IMR-90 (cell line): ENCODE measurements at regions not wholly inside any gene's neighbourhood (a gene's known extent, or its start where the extent isn't known, plus 50 kb on each side); places are given as distances from the start of the nearest gene placed in this dataset.

Experiments
- ATAC-seq: fragments of 200-7000 bp; cut with Tn5 transposase; 2 replicates; pipeline ENCODE4 v1.9.1; 2020; ENCODE audit warnings: low read depth, mild to moderate bottlenecking, moderate library complexity
- BruUV-seq: library from RNA; stranded (reverse); fragments of 400-500 nt; replicated peaks from 2 replicates; lab custom pipeline; 2021; lab: Mats Ljungman, UMichigan
- CTCF ChIA-PET: fragments of 300-600 bp; formaldehyde crosslinking; extraction: SDS; loops from one replicate; lab custom pipeline; 2021; ENCODE audit warnings: antibody characterized with exemption; lab: Yijun Ruan, JAX
- POLR2A ChIA-PET: fragments of 300-600 bp; sonication (Branson Sonifier 250); formaldehyde crosslinking; loops from one replicate; lab custom pipeline; 2022; ENCODE audit warnings: antibody characterized with exemption; ENCODE audit not compliant: unreplicated experiment; lab: Charles Lee
- DNase-seq: peaks from one replicate; pipeline ENCODE4 v3.0.0; 2013
- H2AFZ ChIP-seq: replicated peaks from 2 replicates; pipeline ENCODE3; 2013; ENCODE audit warnings: low read length, mild to moderate bottlenecking; ENCODE audit not compliant: poor library complexity
- H2AK5ac ChIP-seq: 2 replicates; pipeline ENCODE4 v1.6.1; 2013; ENCODE audit warnings: low read depth, low read length, inconsistent platforms
- H2AK9ac ChIP-seq: replicated peaks from 2 replicates; pipeline ENCODE3; 2013; ENCODE audit warnings: mild to moderate bottlenecking, low read depth, low read length, moderate library complexity; ENCODE audit not compliant: poor library complexity
- H2BK120ac ChIP-seq: 2 replicates; pipeline ENCODE4 v1.6.1; 2013; ENCODE audit warnings: low read depth, low read length, inconsistent platforms
- H2BK15ac ChIP-seq: 3 replicates; pipeline ENCODE4 v1.6.1; 2013; ENCODE audit warnings: low read depth, low read length, inconsistent platforms
- H2BK20ac ChIP-seq: 2 replicates; pipeline ENCODE4 v1.6.1; 2013; ENCODE audit warnings: low read depth, mild to moderate bottlenecking, inconsistent platforms, low read length, moderate library complexity
- H2BK5ac ChIP-seq: 2 replicates; pipeline ENCODE4 v1.6.1; 2013; ENCODE audit warnings: mild to moderate bottlenecking, low read depth, low read length, inconsistent platforms; ENCODE audit not compliant: poor library complexity, severe bottlenecking
- H3K14ac ChIP-seq: replicated peaks from 2 replicates; pipeline ENCODE4 v1.6.1; 2013; ENCODE audit warnings: low read depth, low read length, inconsistent platforms
- H3K18ac ChIP-seq: 2 replicates; pipeline ENCODE4 v1.6.1; 2013; ENCODE audit warnings: low read depth, low read length, control low read depth
- H3K23ac ChIP-seq: 2 replicates; pipeline ENCODE4 v1.6.1; 2013; ENCODE audit warnings: low read depth, low read length, inconsistent platforms
- H3K27ac ChIP-seq: 2 replicates; pipeline ENCODE4 v1.5.1; 2013; ENCODE audit warnings: mild to moderate bottlenecking, control low read depth, low read length; ENCODE audit not compliant: insufficient read depth
- H3K27me3 ChIP-seq: 2 replicates; pipeline ENCODE4 v1.6.1; 2013; ENCODE audit warnings: low read length; ENCODE audit not compliant: control insufficient read depth, insufficient read depth
- H3K36me3 ChIP-seq: 2 replicates; pipeline ENCODE4 v1.6.1; 2013; ENCODE audit warnings: low read length, mixed read lengths; ENCODE audit not compliant: control insufficient read depth, insufficient read depth
- H3K4ac ChIP-seq: 2 replicates; pipeline ENCODE4 v1.6.1; 2013; ENCODE audit warnings: low read depth, low read length, inconsistent platforms
- H3K4me1 ChIP-seq: 2 replicates; pipeline ENCODE4 v1.6.1; 2013; ENCODE audit warnings: low read length, mixed read lengths; ENCODE audit not compliant: control insufficient read depth, insufficient read depth
- H3K4me2 ChIP-seq: 2 replicates; pipeline ENCODE4 v1.6.1; 2013; ENCODE audit warnings: low read depth, mild to moderate bottlenecking, control low read depth, low read length, moderate library complexity
- H3K4me3 ChIP-seq: 2 replicates; pipeline ENCODE4 v1.5.1; 2013; ENCODE audit warnings: low read depth, mild to moderate bottlenecking, control low read depth, low read length, moderate library complexity; ENCODE audit not compliant: insufficient read depth
- H3K56ac ChIP-seq: 2 replicates; pipeline ENCODE4 v1.6.1; 2013; ENCODE audit warnings: low read length, inconsistent platforms; ENCODE audit not compliant: insufficient read depth; ENCODE audit errors: extremely low read depth
- H3K79me1 ChIP-seq, 2 experiments: 2 replicates each; pipeline ENCODE4 v1.6.1; 2013; ENCODE audit warnings: low read length in 2 of 2, inconsistent platforms in 1 of 2, low read depth in 1 of 2
- H3K9ac ChIP-seq: 2 replicates; pipeline ENCODE4 v1.6.1; 2013; ENCODE audit warnings: low read depth, low read length, control low read depth
- H3K9me1 ChIP-seq: 2 replicates; pipeline ENCODE4 v1.6.1; 2013; ENCODE audit warnings: low read length, inconsistent platforms; ENCODE audit not compliant: insufficient read depth
- H3K9me3 ChIP-seq: 2 replicates; pipeline ENCODE4 v1.6.1; 2013; ENCODE audit warnings: low read length; ENCODE audit not compliant: control insufficient read depth, insufficient read depth
- H4K20me1 ChIP-seq: 2 replicates; pipeline ENCODE4 v1.6.1; 2013; ENCODE audit warnings: low read length, inconsistent platforms; ENCODE audit not compliant: insufficient read depth
- H4K5ac ChIP-seq: 2 replicates; pipeline ENCODE4 v1.6.1; 2013; ENCODE audit warnings: mild to moderate bottlenecking, low read depth, low read length, control low read depth
- H4K8ac ChIP-seq, 2 experiments: 2 replicates each; pipeline ENCODE4 v1.6.1; 2013; ENCODE audit warnings: low read depth in 2 of 2, low read length in 2 of 2, control low read depth in 1 of 2, inconsistent platforms in 1 of 2
- H4K91ac ChIP-seq: 2 replicates; pipeline ENCODE4 v1.6.1; 2013; ENCODE audit warnings: low read depth, low read length, inconsistent platforms; ENCODE audit not compliant: insufficient read depth
- CTCF ChIP-seq: conservative IDR thresholded peaks from 2 replicates; pipeline ENCODE4 v1.5.1; 2012; ENCODE audit warnings: mild to moderate bottlenecking, low read depth, low read length, improper control_type of control experiment
- RAD21 ChIP-seq: IDR thresholded peaks from 2 replicates; pipeline ENCODE4 v1.6.1; 2012; ENCODE audit warnings: low read length, improper control_type of control experiment
- WGBS, 2 experiments: methylation state at CpG; one replicate each; pipeline versions ENCODE4 v1.1.5 to v1.1.7; 2013; ENCODE audit warnings: missing lambda C conversion rate in 2 of 2; ENCODE audit not compliant: insufficient read length in 1 of 2; ENCODE audit errors: extremely low coverage in 2 of 2; 5-methylcytosine and 5-hydroxymethylcytosine counted together
- dilution Hi-C: fragments of 300-500 bp; cut with HindIII; formaldehyde crosslinking; loops from one replicate; pipeline ENCODE4 v1.14.3; 2018; ENCODE audit warnings: low sequenced_read_pairs; ENCODE audit not compliant: unreplicated experiment
- in situ Hi-C: fragments of 300-500 bp; cut with MboI; formaldehyde crosslinking; loops from 3 replicates; pipeline ENCODE4 v1.14.3; 2019; ENCODE audit warnings: low sequenced_read_pairs, inconsistent platforms, mixed read lengths
- intact Hi-C: fragments of 100-400 bp; cut with micrococcal nuclease; formaldehyde crosslinking; loops from 2 replicates; pipeline ENCODE4 v1.10.0; 2022

GRCh38 chr12:45547822-45548221 lies 181.7 kb upstream of the ARID2 start:
- intact Hi-C loops (no loop called here), dilution Hi-C loops (no loop called here)
- no peak overlapping the region for H4K91ac ChIP-seq

More at GRCh38 chr12:45547822-45548221, 181.7 kb upstream of the ARID2 start:
- no peaks in the 10 kb centered on the region for H3K36me3 ChIP-seq
- H2BK5ac ChIP-seq: no peak overlapping the region
- WGBS, 2 experiments: no CpG with 5 or more reads among the region's 1 CpG
- no peak overlapping the region for H2AFZ ChIP-seq
- in situ Hi-C loops: loop anchor here (10.0 to 25.0 kb wide), 2 partner anchors 197 to 464 kb away; no protein-coding TSS in a partner anchor
- H3K4me2 ChIP-seq: no peak overlapping the region
- no peak overlapping the region for H3K14ac ChIP-seq
- no peak overlapping the region for H4K8ac ChIP-seq
- no peak overlapping the region for H3K4me3 ChIP-seq
- H3K27me3 ChIP-seq: peaks cover 3% of the 10 kb centered on the region
- H2BK120ac ChIP-seq: no peak overlapping the region
- no peak overlapping the region for H3K4ac ChIP-seq
- no peaks in the 10 kb centered on the region for H3K4me1 ChIP-seq
- no peak overlapping the region for H3K56ac ChIP-seq
- peaks cover 3% of the 10 kb centered on the region; the same call in 1 of the 2 replicates for H3K9me1 ChIP-seq
- ChIA-PET CTCF (interaction anchor here (0.7 to 1.1 kb wide), 3 partner anchors 31 to 181 kb away, joined by 3 to 4 read pairs (median 3); no protein-coding TSS in a partner anchor), POLR2A (no interaction called here)
- peak; percentile 46; the same call in 1 of the 2 replicates for ATAC-seq
- H3K27ac ChIP-seq: no peak overlapping the region
- H2BK15ac ChIP-seq: no peak overlapping the region
- no peak overlapping the region for H2AK5ac ChIP-seq
- H4K20me1 ChIP-seq: no peaks in the 10 kb centered on the region
- H3K18ac ChIP-seq: no peak overlapping the region
- H2AK9ac ChIP-seq: no peak overlapping the region
- peak; percentile 13 for DNase-seq
- no TSS peak for BruUV-seq
- no peaks in the 10 kb centered on the region for H3K9me3 ChIP-seq
- peak; percentile 21; the same call in 1 of the 2 replicates for TF ChIP-seq CTCF
- TF ChIP-seq RAD21: no peak
- H3K9ac ChIP-seq: no peak overlapping the region
- H2BK20ac ChIP-seq: no peak overlapping the region
- no peak overlapping the region for H3K23ac ChIP-seq
- H4K5ac ChIP-seq: no peak overlapping the region
- no peaks in the 10 kb centered on the region for H3K79me1 ChIP-seq
